DOHH2 (cell line): ENCODE measurements at regions not wholly inside any gene's neighbourhood (a gene's known extent, or its start where the extent isn't known, plus 50 kb on each side); places are given as distances from the start of the nearest gene placed in this dataset.
A peak's percentile ranks its signal among the peaks of the same experiment; 100 is the strongest.
"Not testable (repeated sequence)": the region's sequence is repeated elsewhere in the genome, so short reads cannot be mapped to it uniquely, and the experiment has no call there.

Experiments
- H3F3A ChIP-seq: fragments of 200-600 bp; sonication (generic), shearing (Covaris generic); 2 replicates; pipeline ENCODE4 v1.6.0; 2016; ENCODE audit warnings: antibody characterized with exemption, mild to moderate bottlenecking; ENCODE audit not compliant: control insufficient read depth, insufficient read depth
- H3K27ac ChIP-seq: fragments of 200-600 bp; sonication (generic); 2 replicates; pipeline ENCODE4 v1.5.1; 2014; ENCODE audit warnings: low read depth, mild to moderate bottlenecking, low read length, moderate library complexity
- H3K27me3 ChIP-seq: fragments of 200-600 bp; sonication (generic); 2 replicates; pipeline ENCODE4 v1.6.1; 2014; ENCODE audit warnings: mild to moderate bottlenecking, low read length, mixed read lengths; ENCODE audit not compliant: control insufficient read depth
- H3K36me3 ChIP-seq: fragments of 200-600 bp; sonication (generic); 2 replicates; pipeline ENCODE4 v1.6.1; 2014; ENCODE audit warnings: mild to moderate bottlenecking, low read length, moderate library complexity, mixed read lengths; ENCODE audit not compliant: control insufficient read depth
- H3K4me1 ChIP-seq: fragments of 200-600 bp; sonication (generic); 2 replicates; pipeline ENCODE4 v1.6.1; 2014; ENCODE audit warnings: mild to moderate bottlenecking, low read length, mixed read lengths; ENCODE audit not compliant: control insufficient read depth
- H3K4me2 ChIP-seq: fragments of 200-600 bp; sonication (generic); 2 replicates; pipeline ENCODE4 v1.6.0; 2014; ENCODE audit warnings: mild to moderate bottlenecking, low read length, moderate library complexity
- H3K4me3 ChIP-seq: fragments of 200-600 bp; sonication (generic); 2 replicates; pipeline ENCODE4 v1.5.1; 2014; ENCODE audit warnings: mild to moderate bottlenecking, low read length, mixed read lengths
- H3K79me2 ChIP-seq: fragments of 200-600 bp; sonication (generic); 2 replicates; pipeline ENCODE4 v1.6.1; 2014; ENCODE audit warnings: mild to moderate bottlenecking, low read length, mixed read lengths; ENCODE audit not compliant: control insufficient read depth
- H3K9me2 ChIP-seq: fragments of 200-600 bp; sonication (generic); replicated peaks from 2 replicates; pipeline ENCODE4 v1.6.1; 2014; ENCODE audit warnings: mild to moderate bottlenecking, low read length, mixed read lengths; ENCODE audit not compliant: control insufficient read depth
- H3K9me3 ChIP-seq: fragments of 200-600 bp; sonication (generic); 2 replicates; pipeline ENCODE4 v1.6.1; 2014; ENCODE audit warnings: antibody characterized with exemption, low read length, mixed read lengths; ENCODE audit not compliant: control insufficient read depth, insufficient read depth
- H4K20me1 ChIP-seq: fragments of 200-600 bp; sonication (generic); 2 replicates; pipeline ENCODE4 v1.6.0; 2014; ENCODE audit warnings: low read depth, mild to moderate bottlenecking, antibody characterized with exemption, low read length, moderate library complexity; ENCODE audit not compliant: control insufficient read depth, insufficient read depth
- CTCF ChIP-seq: fragments of 200-600 bp; sonication (generic); IDR thresholded peaks from one replicate; pipeline ENCODE4 v1.5.1; 2014; ENCODE audit warnings: antibody characterized with exemption, mild to moderate bottlenecking, low read depth, low read length; ENCODE audit not compliant: poor library complexity, severe bottlenecking
- EZH2phosphoT487 ChIP-seq: fragments of 200-600 bp; sonication (generic); IDR thresholded peaks from 2 replicates; pipeline ENCODE4 v1.6.1; 2017; ENCODE audit warnings: borderline replicate concordance, mild to moderate bottlenecking, antibody characterized with exemption, low read length, moderate library complexity, mixed read lengths

- Histone ChIP-seq H3K4me1 (no peaks in the 10 kb centered on the region), H3K4me3 (no peak overlapping the region), H3K36me3 (no peaks in the 10 kb centered on the region), H4K20me1 (no peaks in the 10 kb centered on the region), H3K27ac (no peak overlapping the region), H3K79me2 (no peaks in the 10 kb centered on the region), H3K27me3 (no peaks in the 10 kb centered on the region), H3K4me2 (no peak overlapping the region), H3K9me2 (no peaks in the 10 kb centered on the region), H3F3A (no peaks in the 10 kb centered on the region), H3K9me3 (no peaks in the 10 kb centered on the region)
- TF ChIP-seq CTCF: peak; percentile 82
- TF ChIP-seq EZH2phosphoT487: no peak
Measured at GRCh38 chr15:62254137-62254934, 89.3 kb upstream of the C2CD4B start.

DNA sequence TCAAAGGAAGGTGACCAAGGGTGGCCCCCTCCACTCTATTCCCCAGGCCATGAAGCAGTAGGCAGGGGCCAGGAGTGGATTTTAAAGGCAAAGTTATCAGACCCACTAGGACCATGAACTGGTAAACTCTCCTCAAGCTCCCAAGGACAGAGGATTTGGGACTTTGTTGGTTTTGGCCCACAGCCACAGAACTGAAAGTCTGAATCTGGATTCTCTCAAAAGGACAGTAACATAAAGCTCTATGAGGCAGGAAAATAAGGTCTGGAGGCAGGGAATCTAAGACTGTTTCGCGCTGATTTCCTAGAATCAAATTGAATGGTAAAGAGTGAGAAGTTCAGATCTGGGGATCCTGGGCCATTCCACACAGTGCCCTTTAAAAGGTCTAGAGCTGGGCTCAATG is 91.3 kb upstream of the C2CD4B start:
- H3K27me3 ChIP-seq, H3F3A ChIP-seq, H3K4me3 ChIP-seq, H3K9me2 ChIP-seq, H3K27ac ChIP-seq, H3K4me1 ChIP-seq, H3K4me2 ChIP-seq, H4K20me1 ChIP-seq, H3K36me3 ChIP-seq, H3K79me2 ChIP-seq, H3K9me3 ChIP-seq: not testable (repeated sequence)

GRCh38 chr15:62257996-62258521 is 93.0 kb upstream of the C2CD4B start:
- no peak overlapping the region for H3K4me3 ChIP-seq
- H3K9me2 ChIP-seq: no peaks in the 10 kb centered on the region
- no peak overlapping the region for H3K4me2 ChIP-seq
- no peaks in the 10 kb centered on the region for H4K20me1 ChIP-seq
- H3K27ac ChIP-seq: no peak overlapping the region
- H3K27me3 ChIP-seq: no peaks in the 10 kb centered on the region
- no peaks in the 10 kb centered on the region for H3K36me3 ChIP-seq
- H3F3A ChIP-seq: no peaks in the 10 kb centered on the region
- TF ChIP-seq EZH2phosphoT487: no peak
- TF ChIP-seq CTCF: no peak
- H3K9me3 ChIP-seq: peaks cover 17% of the 10 kb centered on the region; the same call in 1 of the 2 replicates
- no peaks in the 10 kb centered on the region for H3K79me2 ChIP-seq
- H3K4me1 ChIP-seq: no peaks in the 10 kb centered on the region

DNA sequence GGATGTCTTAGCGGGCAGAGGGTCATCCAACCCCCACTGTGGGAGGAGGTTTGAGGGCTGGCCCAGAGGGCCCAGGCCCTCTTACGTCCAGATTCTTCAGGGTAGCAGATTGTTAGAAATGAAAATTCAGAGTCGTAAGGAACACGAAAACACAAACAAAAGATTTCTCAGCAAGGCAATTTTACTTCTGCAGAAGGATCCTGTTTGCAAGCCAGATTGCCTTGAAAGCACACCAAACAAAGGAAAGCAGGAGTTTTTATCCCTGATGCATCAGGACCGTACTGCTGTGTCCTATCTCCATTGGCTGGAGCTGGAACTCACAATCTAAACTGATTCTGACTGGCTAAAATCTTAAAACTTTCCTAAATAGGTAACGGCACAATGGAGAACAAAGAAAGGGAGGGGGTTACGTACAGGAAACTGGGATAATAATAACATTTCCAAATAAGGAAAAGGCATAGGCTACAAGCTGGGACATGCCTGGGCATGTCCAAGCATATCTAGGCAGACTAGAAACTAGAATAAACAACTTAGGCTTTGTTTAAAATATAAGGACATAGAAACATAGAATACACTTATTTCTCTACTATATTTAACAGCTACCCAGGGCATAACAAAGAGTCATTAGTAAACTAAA is 97.3 kb upstream of the C2CD4B start:
- Histone ChIP-seq H3K36me3 (no peaks in the 10 kb centered on the region), H3K4me1 (no peaks in the 10 kb centered on the region), H3F3A (no peaks in the 10 kb centered on the region), H4K20me1 (no peaks in the 10 kb centered on the region), H3K4me2 (no peak overlapping the region), H3K79me2 (no peaks in the 10 kb centered on the region), H3K27ac (no peak overlapping the region), H3K27me3 (no peaks in the 10 kb centered on the region), H3K9me2 (no peaks in the 10 kb centered on the region), H3K9me3 (peaks cover 20% of the 10 kb centered on the region; the same call in 1 of the 2 replicates), H3K4me3 (no peak overlapping the region)
- TF ChIP-seq CTCF (no peak), EZH2phosphoT487 (no peak)
